Activated naive CD4-positive, alpha-beta T cell (primary cell): ENCODE measurements at regions not wholly inside any gene's neighbourhood (a gene's known extent, or its start where the extent isn't known, plus 50 kb on each side); places are given as distances from the start of the nearest gene placed in this dataset.

Source experiments
- DNase-seq, 4 experiments: peaks; one replicate each; lab custom pipeline; 2025; lab: John Stamatoyannopoulos, UW

- DNase-seq: no peak
These were observed 55.6 kb downstream of the ZNF281 start for GRCh38 chr1:200354243-200354642.

- no peak for DNase-seq
These were observed 56.6 kb downstream of the ZNF281 start for GRCh38 chr1:200353232-200353631.

- DNase-seq: no peak
These were observed 57.8 kb downstream of the ZNF281 start for GRCh38 chr1:200351826-200352549.

GRCh38 chr1:200351425-200351824, 58.4 kb downstream of the ZNF281 start:
- DNase-seq: no peak

GRCh38 chr1:200346700-200347099, 63.1 kb downstream of the ZNF281 start:
- DNase-seq: no peak

GRCh38 chr1:200345520-200345919, 64.3 kb downstream of the ZNF281 start:
- no peak for DNase-seq

GRCh38 chr1:200343874-200344273, 66.0 kb downstream of the ZNF281 start:
- no peak for DNase-seq

- DNase-seq: no peak
These were observed 67.1 kb downstream of the ZNF281 start for GRCh38 chr1:200342511-200343311.

- no peak for DNase-seq
These were observed 71.4 kb downstream of the ZNF281 start for GRCh38 chr1:200338451-200338850.

- no peak for DNase-seq
These were observed 72.0 kb downstream of the ZNF281 start for GRCh38 chr1:200337831-200338230.

- DNase-seq: no peak
These were observed 72.4 kb downstream of the ZNF281 start for GRCh38 chr1:200337410-200337809.

- DNase-seq: no peak
These were observed 72.9 kb downstream of the ZNF281 start for GRCh38 chr1:200336901-200337391.

- DNase-seq: no peak
These were observed 73.6 kb downstream of the ZNF281 start for GRCh38 chr1:200336101-200336845.

GRCh38 chr1:200334661-200335256, 75.1 kb downstream of the ZNF281 start:
- DNase-seq: no peak

GRCh38 chr1:200333329-200333728, 76.5 kb downstream of the ZNF281 start:
- DNase-seq: no peak

GRCh38 chr1:200332716-200333115, 77.1 kb downstream of the ZNF281 start:
- DNase-seq: no peak

GRCh38 chr1:200330741-200331428, 79.0 kb downstream of the ZNF281 start:
- no peak for DNase-seq

- DNase-seq: no peak
These were observed 80.5 kb downstream of the ZNF281 start for GRCh38 chr1:200329208-200329882.

GRCh38 chr1:200328379-200328778, 81.5 kb downstream of the ZNF281 start:
- no peak for DNase-seq

- DNase-seq: no peak
These were observed 85.9 kb downstream of the ZNF281 start for GRCh38 chr1:200323856-200324400.

- DNase-seq: no peak
These were observed 90.7 kb downstream of the ZNF281 start for GRCh38 chr1:200319148-200319547.
